Bronchial epithelial cell (primary cell): ENCODE measurements at regions not wholly inside any gene's neighbourhood (a gene's known extent, or its start where the extent isn't known, plus 50 kb on each side); places are given as distances from the start of the nearest gene placed in this dataset.
"Not testable (repeated sequence)": the region's sequence is repeated elsewhere in the genome, so short reads cannot be mapped to it uniquely, and the experiment has no call there.

Experiments
- DNase-seq: peaks from one replicate; pipeline ENCODE4 v3.0.0-alpha.2; 2010; ENCODE audit warnings: low read depth
- FAIRE-seq: peaks from 2 replicates; lab custom pipeline; 2011; peaks lifted over from hg19 to GRCh38; lab: Jason Lieb, UNC
- H3K27me3 ChIP-seq: 2 replicates; pipeline ENCODE4 v1.5.1; 2011; ENCODE audit warnings: low read length; ENCODE audit not compliant: control insufficient read depth, insufficient read depth
- H3K36me3 ChIP-seq: 2 replicates; pipeline ENCODE4 v1.5.1; 2011; ENCODE audit warnings: low read length; ENCODE audit not compliant: control insufficient read depth, insufficient read depth
- H3K4me3 ChIP-seq: 2 replicates; pipeline ENCODE4 v1.5.1; 2011; ENCODE audit warnings: mild to moderate bottlenecking, low read depth, low read length, control low read depth
- CTCF ChIP-seq: IDR thresholded peaks from 2 replicates; pipeline ENCODE4 v1.5.1; 2011; ENCODE audit warnings: mild to moderate bottlenecking, moderate library complexity, low read length, control low read depth, inconsistent platforms; ENCODE audit not compliant: insufficient read depth, severe bottlenecking

GRCh38 chr4:111960241-111960667, 185.0 kb upstream of the FAM241A start:
- peak; percentile 31 for DNase-seq

GRCh38 chr4:111961026-111961425, 184.2 kb upstream of the FAM241A start:
- not testable (repeated sequence) for H3K27me3 ChIP-seq, H3K36me3 ChIP-seq, DNase-seq, FAIRE-seq, H3K4me3 ChIP-seq

More at GRCh38 chr4:111960241-111960667, 185.0 kb upstream of the FAM241A start:
- H3K27me3 ChIP-seq, result no peaks in the 10 kb centered on the region
- FAIRE-seq, result no peak
- no peaks in the 10 kb centered on the region for H3K36me3 ChIP-seq
- TF ChIP-seq CTCF, result no peak
- H3K4me3 ChIP-seq, result no peak overlapping the region

- no peaks in the 10 kb centered on the region for H3K36me3 ChIP-seq
- FAIRE-seq (no peak), DNase-seq (peak; percentile 76)
- H3K4me3 ChIP-seq, result no peak overlapping the region
- TF ChIP-seq CTCF, result no peak
- no peaks in the 10 kb centered on the region for H3K27me3 ChIP-seq
Measured at GRCh38 chr4:111961809-111962208, 183.4 kb upstream of the FAM241A start.

- FAIRE-seq (no peak), DNase-seq (no peak)
- Histone ChIP-seq H3K27me3 (no peaks in the 10 kb centered on the region), H3K4me3 (no peak overlapping the region), H3K36me3 (no peaks in the 10 kb centered on the region)
- no peak for TF ChIP-seq CTCF
Measured at GRCh38 chr4:111963158-111963700, 182.0 kb upstream of the FAM241A start.

- peak; percentile 66 for FAIRE-seq
- Histone ChIP-seq H3K36me3 (no peaks in the 10 kb centered on the region), H3K4me3 (no peak overlapping the region), H3K27me3 (no peaks in the 10 kb centered on the region)
- DNase-seq, result peak; percentile 28
- no peak for TF ChIP-seq CTCF
Measured at GRCh38 chr4:111977419-111977965, 167.8 kb upstream of the FAM241A start.

- FAIRE-seq (no peak), DNase-seq (peak; percentile 50)
- no peak for TF ChIP-seq CTCF
Measured at GRCh38 chr4:111979921-111980320, 165.3 kb upstream of the FAM241A start.

More at GRCh38 chr4:111979921-111980320, 165.3 kb upstream of the FAM241A start:
- Histone ChIP-seq H3K4me3 (no peak overlapping the region), H3K36me3 (no peaks in the 10 kb centered on the region), H3K27me3 (no peaks in the 10 kb centered on the region)
